ENCODE measurements at regions not wholly inside any gene's neighbourhood (a gene's known extent, or its start where the extent isn't known, plus 50 kb on each side); places are given as distances from the start of the nearest gene placed in this dataset.

DNA sequence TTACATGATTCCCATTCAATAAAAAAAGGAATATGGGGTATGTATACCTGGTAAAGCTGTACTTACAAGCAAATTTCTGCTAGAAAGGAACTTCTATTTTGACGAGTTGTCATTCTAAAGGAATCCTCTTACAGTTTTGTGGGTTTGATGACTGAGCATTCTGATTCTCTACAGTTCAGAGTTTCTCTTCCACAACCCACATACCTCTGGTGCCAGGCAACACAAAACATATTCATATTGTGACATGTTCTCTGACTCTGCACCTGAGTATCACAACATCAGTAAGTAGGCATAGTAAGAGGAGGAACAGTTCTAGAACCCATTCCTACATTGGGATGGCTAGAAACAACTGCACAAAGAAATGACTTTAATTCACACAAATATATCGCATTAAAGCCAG, 636.6 kb downstream of the MED13L start:
- peak; percentile 24 for DNase-seq (ENCODE audit: low read depth)
- H3K4me3 ChIP-seq (ENCODE audit: control insufficient read depth, low read depth, low read length) = no peak overlapping the region
- TF ChIP-seq, protein P1, sequence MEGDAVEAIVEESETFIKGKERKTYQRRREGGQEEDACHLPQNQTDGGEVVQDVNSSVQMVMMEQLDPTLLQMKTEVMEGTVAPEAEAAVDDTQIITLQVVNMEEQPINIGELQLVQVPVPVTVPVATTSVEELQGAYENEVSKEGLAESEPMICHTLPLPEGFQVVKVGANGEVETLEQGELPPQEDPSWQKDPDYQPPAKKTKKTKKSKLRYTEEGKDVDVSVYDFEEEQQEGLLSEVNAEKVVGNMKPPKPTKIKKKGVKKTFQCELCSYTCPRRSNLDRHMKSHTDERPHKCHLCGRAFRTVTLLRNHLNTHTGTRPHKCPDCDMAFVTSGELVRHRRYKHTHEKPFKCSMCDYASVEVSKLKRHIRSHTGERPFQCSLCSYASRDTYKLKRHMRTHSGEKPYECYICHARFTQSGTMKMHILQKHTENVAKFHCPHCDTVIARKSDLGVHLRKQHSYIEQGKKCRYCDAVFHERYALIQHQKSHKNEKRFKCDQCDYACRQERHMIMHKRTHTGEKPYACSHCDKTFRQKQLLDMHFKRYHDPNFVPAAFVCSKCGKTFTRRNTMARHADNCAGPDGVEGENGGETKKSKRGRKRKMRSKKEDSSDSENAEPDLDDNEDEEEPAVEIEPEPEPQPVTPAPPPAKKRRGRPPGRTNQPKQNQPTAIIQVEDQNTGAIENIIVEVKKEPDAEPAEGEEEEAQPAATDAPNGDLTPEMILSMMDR (IDR thresholded peaks at IDR 0.05; ENCODE audit: control insufficient read depth, insufficient read depth, low read depth, low read length, missing control alignments) = no peak

DNA sequence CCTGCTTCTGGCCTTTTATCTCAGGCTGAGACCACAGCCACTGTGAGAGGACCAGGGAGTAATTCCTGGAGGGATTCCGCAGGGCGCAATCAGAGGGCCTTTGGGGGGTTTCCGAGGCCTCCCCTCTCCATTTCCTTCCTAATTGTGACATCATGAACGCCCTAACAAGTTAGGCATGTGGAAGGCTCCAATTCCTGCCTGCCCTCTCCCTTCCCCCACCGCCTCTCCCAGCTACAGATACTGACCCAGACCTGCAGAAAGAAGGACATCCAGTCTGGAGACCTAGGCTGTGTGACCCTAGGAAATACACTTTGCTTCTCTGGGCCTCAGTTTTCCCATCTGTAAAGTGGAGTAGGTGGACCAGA, 637.9 kb downstream of the MED13L start:
- DNase-seq (ENCODE audit: low read depth) = no peak
- TF ChIP-seq, protein P1 (IDR thresholded peaks at IDR 0.05; ENCODE audit: control insufficient read depth, insufficient read depth, low read depth, low read length, missing control alignments) = no peak
- H3K4me3 ChIP-seq (ENCODE audit: control insufficient read depth, low read depth, low read length) = no peak overlapping the region

DNA sequence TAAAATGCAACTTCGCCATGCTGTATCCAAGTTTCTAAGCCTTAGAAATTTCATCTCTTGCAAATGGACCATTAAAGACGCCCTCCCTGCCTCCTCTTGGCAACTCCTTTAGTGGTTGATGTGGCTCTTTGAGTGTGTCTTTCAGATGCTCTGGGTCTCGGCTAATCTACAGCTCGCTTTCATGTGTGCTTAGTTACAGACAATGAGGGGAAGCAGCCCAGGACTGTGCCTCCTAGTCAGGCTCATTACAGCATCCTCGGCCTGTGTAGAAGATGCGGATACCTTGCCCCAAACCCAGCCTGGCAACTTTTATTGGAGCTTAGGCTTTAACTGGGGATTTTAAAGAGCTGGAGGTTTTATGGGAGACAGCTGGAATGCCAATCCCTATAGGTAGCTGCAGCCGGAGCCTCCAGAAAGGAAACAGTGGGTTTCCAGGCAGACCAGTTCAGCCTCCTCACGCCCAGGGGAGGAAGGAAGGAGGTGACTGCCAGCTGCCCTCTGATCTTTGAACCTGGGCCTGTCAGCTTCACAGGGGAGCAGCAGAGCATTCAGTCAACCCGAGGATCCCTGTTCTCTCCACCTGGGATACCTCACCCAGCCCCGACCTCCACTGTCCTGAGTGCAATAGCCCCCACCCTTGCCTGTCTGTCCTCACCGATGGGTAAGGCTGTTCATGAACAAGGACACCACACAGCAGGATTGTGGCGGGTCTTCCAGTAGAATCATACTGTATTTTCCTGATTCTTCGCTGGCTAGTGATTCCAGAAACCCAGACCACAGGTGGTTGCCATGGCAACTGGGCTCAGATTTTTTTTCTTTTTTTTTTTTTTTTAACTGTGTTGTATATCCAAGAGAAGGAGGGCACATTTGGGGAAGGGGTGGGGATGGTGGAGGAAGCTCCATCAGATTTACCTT, 638.5 kb downstream of the MED13L start:
- no peak for DNase-seq (ENCODE audit: low read depth)
- TF ChIP-seq, protein P1 (IDR thresholded peaks at IDR 0.05; ENCODE audit: control insufficient read depth, insufficient read depth, low read depth, low read length, missing control alignments) = no peak
- H3K4me3 ChIP-seq (ENCODE audit: control insufficient read depth, low read depth, low read length) = no peak overlapping the region

DNA sequence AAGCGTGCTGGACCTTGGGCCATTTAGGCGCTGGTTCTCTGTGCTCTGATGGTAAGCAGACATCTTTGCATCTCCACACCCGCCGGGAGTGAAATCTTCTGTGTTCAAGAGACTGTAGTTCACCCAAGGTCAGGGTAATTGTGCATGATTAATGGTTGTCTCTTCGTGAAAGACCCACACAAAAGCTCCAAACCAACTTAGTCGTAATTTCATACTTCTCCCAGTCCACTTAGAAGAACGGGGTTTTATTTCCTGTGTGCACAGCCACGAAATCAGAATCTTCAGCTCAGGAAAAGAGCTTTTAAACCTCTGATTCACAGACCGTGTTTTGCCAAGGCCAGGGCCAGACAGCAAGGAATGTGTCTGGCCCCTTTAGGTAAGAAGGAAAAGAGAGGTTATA, 640.9 kb downstream of the MED13L start:
- H3K4me3 ChIP-seq (ENCODE audit: control insufficient read depth, low read depth, low read length) = no peak overlapping the region
- TF ChIP-seq, protein P1 (IDR thresholded peaks at IDR 0.05; ENCODE audit: control insufficient read depth, insufficient read depth, low read depth, low read length, missing control alignments) = no peak
- DNase-seq (ENCODE audit: low read depth) = no peak

DNA sequence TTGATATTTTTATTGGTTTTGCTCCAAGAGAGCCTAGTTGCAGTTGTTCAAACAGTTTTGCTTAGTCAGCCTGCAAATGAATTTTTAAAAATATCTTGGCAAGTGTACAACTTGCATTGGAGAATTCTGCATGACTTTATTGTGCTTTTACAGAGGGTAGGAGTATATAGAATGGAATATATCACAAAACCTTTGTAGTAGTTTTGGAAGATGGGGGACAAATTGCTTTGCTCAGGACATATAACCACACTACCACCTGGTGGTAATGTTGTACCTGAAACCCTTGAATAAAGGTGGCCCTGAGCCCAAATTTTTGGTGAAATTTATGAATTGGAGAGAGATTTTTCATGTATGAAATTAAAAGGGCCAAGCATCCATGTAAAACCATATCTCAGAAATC, 645.2 kb downstream of the MED13L start:
- TF ChIP-seq, protein P1 (IDR thresholded peaks at IDR 0.05; ENCODE audit: control insufficient read depth, insufficient read depth, low read depth, low read length, missing control alignments) = peak; percentile 24
- no peak for DNase-seq (ENCODE audit: low read depth)
- H3K4me3 ChIP-seq (ENCODE audit: control insufficient read depth, low read depth, low read length) = no peak overlapping the region

DNA sequence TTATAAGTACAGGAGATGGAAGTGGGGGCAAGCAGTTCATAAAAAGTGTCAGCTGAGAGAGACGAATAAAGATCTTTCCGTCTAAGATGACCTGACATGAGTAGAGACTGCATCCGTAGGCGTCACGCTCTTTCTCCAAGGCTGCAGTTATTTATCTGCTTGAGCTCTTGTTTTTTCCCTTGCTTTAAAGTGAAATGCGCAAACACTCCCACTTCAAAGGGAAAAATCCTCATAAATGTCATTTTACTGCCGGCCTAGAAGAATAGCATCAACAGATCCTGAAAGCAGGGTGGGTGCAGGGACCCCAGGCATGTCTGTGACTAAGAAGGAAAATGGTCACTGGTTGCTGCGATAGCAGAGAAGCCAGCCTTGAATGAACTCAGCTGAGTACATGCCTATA, 647.4 kb downstream of the MED13L start:
- no peak for DNase-seq (ENCODE audit: low read depth)
- no peak overlapping the region for H3K4me3 ChIP-seq (ENCODE audit: control insufficient read depth, low read depth, low read length)
- TF ChIP-seq, protein P1 (IDR thresholded peaks at IDR 0.05; ENCODE audit: control insufficient read depth, insufficient read depth, low read depth, low read length, missing control alignments) = no peak
